Mesodermal cell (in vitro differentiated cells): ENCODE measurements at regions not wholly inside any gene's neighbourhood (a gene's known extent, or its start where the extent isn't known, plus 50 kb on each side); places are given as distances from the start of the nearest gene placed in this dataset.

Source experiments
- H3K27ac ChIP-seq: 2 replicates; pipeline ENCODE4 v1.7.0; 2013; ENCODE audit warnings: mild to moderate bottlenecking, low read depth, low read length, moderate library complexity; ENCODE audit not compliant: severe bottlenecking
- H3K36me3 ChIP-seq: 2 replicates; pipeline ENCODE4 v1.7.1; 2013; ENCODE audit warnings: mild to moderate bottlenecking, low read length, moderate library complexity; ENCODE audit not compliant: control insufficient read depth, insufficient read depth
- H3K4me1 ChIP-seq: one replicate; pipeline ENCODE4 v1.7.1; 2013; ENCODE audit warnings: mild to moderate bottlenecking, low read length; ENCODE audit not compliant: insufficient read depth, control insufficient read depth, poor library complexity, severe bottlenecking
- H3K4me3 ChIP-seq: 2 replicates; pipeline ENCODE4 v1.7.0; 2013; ENCODE audit warnings: low read length, control low read depth, mild to moderate bottlenecking; ENCODE audit not compliant: insufficient read depth, poor library complexity, severe bottlenecking; ENCODE audit errors: extremely low read depth
- H3K9me3 ChIP-seq: 2 replicates; pipeline ENCODE4 v1.7.1; 2013; ENCODE audit warnings: mild to moderate bottlenecking, low read length, moderate library complexity; ENCODE audit not compliant: control insufficient read depth
- WGBS, 2 experiments: methylation state at CpG; one replicate each; pipeline ENCODE4 v1.1.5; 2013; ENCODE audit warnings: missing lambda C conversion rate in 2 of 2; ENCODE audit not compliant: insufficient coverage in 2 of 2; 5-methylcytosine and 5-hydroxymethylcytosine counted together

DNA sequence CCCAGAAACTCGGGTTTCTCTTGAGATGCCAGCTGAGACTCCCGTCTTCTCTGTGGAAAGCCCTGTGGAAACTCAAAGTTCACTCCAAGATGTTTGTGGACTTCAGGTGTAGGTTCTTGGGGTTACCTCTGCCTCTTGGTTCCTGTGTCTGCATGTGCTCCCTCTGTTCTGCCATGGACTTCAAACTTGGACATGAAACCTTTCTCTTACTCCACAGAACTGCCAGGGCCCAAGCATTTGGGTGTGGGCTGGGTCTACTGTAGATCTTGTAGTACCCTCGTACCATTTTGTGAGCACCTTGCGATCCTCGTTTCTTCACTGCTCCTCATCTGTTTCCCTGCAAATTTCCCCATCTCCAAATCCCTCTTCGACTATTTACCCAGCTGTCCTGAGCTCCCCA, 175.5 kb downstream of the HAUS1 start:
- WGBS, 2 experiments: 93 to 97% methylated on average over 6 of the region's 6 CpGs
- Histone ChIP-seq H3K9me3 (no peaks in the 10 kb centered on the region), H3K27ac (no peak overlapping the region), H3K36me3 (no peaks in the 10 kb centered on the region), H3K4me1 (peaks cover 11% of the 10 kb centered on the region), H3K4me3 (no peak overlapping the region)

- Histone ChIP-seq H3K4me3 (no peak overlapping the region), H3K36me3 (no peaks in the 10 kb centered on the region), H3K4me1 (peaks cover 11% of the 10 kb centered on the region), H3K27ac (no peak overlapping the region), H3K9me3 (no peaks in the 10 kb centered on the region)
- WGBS, 2 experiments: 62 to 96% methylated on average over 7 to 14 of the region's 15 CpGs
Observed at GRCh38 chr18:46281185-46282176, 177.3 kb downstream of the HAUS1 start.

- WGBS, 2 experiments: 89 to 94% methylated on average over 4 to 7 of the region's 7 CpGs
- Histone ChIP-seq H3K9me3 (no peaks in the 10 kb centered on the region), H3K36me3 (no peaks in the 10 kb centered on the region), H3K4me1 (peaks cover 11% of the 10 kb centered on the region), H3K27ac (no peak overlapping the region), H3K4me3 (no peak overlapping the region)
Observed at GRCh38 chr18:46282177-46282570, 178.0 kb downstream of the HAUS1 start.

DNA sequence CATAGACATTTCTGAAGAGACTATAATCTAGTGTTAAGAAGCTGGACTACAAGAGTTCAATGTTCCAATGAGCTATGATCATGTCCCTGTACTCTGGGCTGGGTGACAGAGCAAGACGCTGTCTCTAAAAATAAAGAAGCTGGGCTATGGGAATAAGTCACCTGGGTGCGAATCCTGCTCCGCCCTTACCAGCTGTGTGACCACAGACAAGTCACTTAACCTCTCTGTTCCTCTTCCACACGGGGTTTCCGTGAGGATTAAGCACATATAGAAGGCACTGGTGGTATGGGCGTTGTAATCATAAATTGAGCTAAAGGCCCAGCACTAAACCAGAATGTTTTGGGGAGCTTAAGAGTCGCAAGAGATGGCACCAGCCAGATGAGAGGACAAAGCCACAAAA, 178.5 kb downstream of the HAUS1 start:
- Histone ChIP-seq H3K27ac (no peak overlapping the region), H3K4me3 (no peak overlapping the region), H3K36me3 (no peaks in the 10 kb centered on the region), H3K4me1 (peaks cover 11% of the 10 kb centered on the region), H3K9me3 (no peaks in the 10 kb centered on the region)
- 95 to 97% methylated on average over 3 to 4 of the region's 7 CpGs for WGBS, 2 experiments

GRCh38 chr18:46283268-46283667, 179.1 kb downstream of the HAUS1 start:
- H3K27ac ChIP-seq: no peak overlapping the region
- H3K4me3 ChIP-seq: no peak overlapping the region
- 62 to 65% methylated on average over 6 of the region's 7 CpGs for WGBS, 2 experiments
- H3K4me1 ChIP-seq: peaks cover 11% of the 10 kb centered on the region
- no peaks in the 10 kb centered on the region for H3K9me3 ChIP-seq
- H3K36me3 ChIP-seq: no peaks in the 10 kb centered on the region

DNA sequence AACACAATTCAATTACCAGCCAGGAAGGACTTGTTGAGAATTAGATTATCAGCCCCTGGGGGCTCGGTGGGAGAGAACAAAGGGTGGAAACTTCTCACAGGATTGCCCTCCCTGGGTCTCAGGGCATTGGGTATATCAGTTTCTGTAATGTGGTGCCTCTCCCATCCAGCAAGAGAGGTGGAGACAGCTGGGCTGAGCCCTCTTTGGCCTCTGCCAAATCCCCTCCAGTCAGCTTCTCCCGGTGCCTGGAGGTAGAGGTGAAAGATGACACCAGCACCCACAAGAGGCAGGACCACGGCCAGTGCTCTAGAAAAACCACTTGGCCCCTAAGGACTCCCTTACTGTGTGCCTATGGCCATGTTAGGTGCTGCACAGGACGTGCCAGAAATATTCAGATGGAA, 179.7 kb downstream of the HAUS1 start:
- no peaks in the 10 kb centered on the region for H3K9me3 ChIP-seq
- no peaks in the 10 kb centered on the region for H3K36me3 ChIP-seq
- WGBS, 2 experiments: 26 to 40% methylated on average over 3 of the region's 4 CpGs
- peaks cover 9% of the 10 kb centered on the region for H3K4me1 ChIP-seq
- H3K4me3 ChIP-seq: no peak overlapping the region
- peak overlapping the region; percentile 43 for H3K27ac ChIP-seq

- no peak overlapping the region for H3K27ac ChIP-seq
- H3K4me3 ChIP-seq: no peak overlapping the region
- H3K36me3 ChIP-seq: no peaks in the 10 kb centered on the region
- 92 to 96% methylated on average over 3 of the region's 3 CpGs for WGBS, 2 experiments
- no peaks in the 10 kb centered on the region for H3K9me3 ChIP-seq
- H3K4me1 ChIP-seq: no peaks in the 10 kb centered on the region
Observed at GRCh38 chr18:46289463-46289862, 185.3 kb downstream of the HAUS1 start.

DNA sequence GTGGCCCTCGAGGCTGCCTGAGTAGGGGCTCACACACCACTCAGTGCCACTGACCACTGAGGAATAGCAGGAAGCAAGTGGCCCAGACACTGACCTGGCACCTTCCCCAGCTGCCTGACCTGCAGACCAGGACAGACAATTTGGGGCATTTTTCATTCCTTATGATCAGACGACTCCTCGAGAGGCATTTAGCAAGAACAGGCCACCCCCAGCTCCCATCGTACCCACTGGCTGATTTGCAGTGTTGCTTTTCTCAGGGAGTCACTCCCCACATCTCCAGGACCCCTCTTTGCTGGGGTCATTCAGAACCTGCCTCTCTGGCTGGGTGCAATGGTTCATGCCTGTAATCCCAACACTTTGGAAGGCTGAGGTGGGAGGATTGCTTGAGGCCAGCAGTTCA, 185.7 kb downstream of the HAUS1 start:
- 78 to 97% methylated on average over 3 to 4 of the region's 4 CpGs for WGBS, 2 experiments
- Histone ChIP-seq H3K36me3 (no peaks in the 10 kb centered on the region), H3K4me1 (no peaks in the 10 kb centered on the region), H3K9me3 (no peaks in the 10 kb centered on the region), H3K27ac (no peak overlapping the region), H3K4me3 (no peak overlapping the region)

- H3K27ac ChIP-seq: no peak overlapping the region
- H3K4me3 ChIP-seq: no peak overlapping the region
- WGBS, 2 experiments: 86 to 96% methylated on average over 3 to 7 of the region's 9 CpGs
- no peaks in the 10 kb centered on the region for H3K36me3 ChIP-seq
- no peaks in the 10 kb centered on the region for H3K9me3 ChIP-seq
- H3K4me1 ChIP-seq: no peaks in the 10 kb centered on the region
Observed at GRCh38 chr18:46290440-46291020, 186.3 kb downstream of the HAUS1 start.

DNA sequence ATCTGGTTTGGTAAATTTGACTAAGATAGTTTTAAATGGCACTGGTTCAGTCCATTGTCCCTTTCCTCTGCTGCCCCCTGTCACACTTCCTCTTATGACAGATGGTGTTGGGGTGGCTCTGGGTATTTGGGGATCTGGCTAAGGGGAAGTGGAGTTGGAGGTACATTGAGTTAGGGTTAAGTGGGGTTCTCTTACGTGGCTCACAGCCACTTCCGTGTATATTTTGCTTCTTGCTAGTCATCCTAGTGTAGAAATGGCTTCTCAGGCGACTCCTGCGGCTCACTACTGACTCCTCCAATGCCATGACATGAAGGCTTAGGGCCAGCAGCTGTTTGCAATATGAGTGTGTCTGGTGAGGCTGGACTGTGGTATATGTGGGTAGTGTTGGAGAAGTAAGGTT, 187.0 kb downstream of the HAUS1 start:
- no peaks in the 10 kb centered on the region for H3K4me1 ChIP-seq
- H3K4me3 ChIP-seq: no peak overlapping the region
- no peaks in the 10 kb centered on the region for H3K9me3 ChIP-seq
- H3K27ac ChIP-seq: no peak overlapping the region
- no peaks in the 10 kb centered on the region for H3K36me3 ChIP-seq
- WGBS, 2 experiments: 93 to 100% methylated on average over 2 to 4 of the region's 4 CpGs

- H3K4me1 ChIP-seq: no peaks in the 10 kb centered on the region
- H3K36me3 ChIP-seq: no peaks in the 10 kb centered on the region
- no peaks in the 10 kb centered on the region for H3K9me3 ChIP-seq
- no peak overlapping the region for H3K4me3 ChIP-seq
- H3K27ac ChIP-seq: no peak overlapping the region
- WGBS, 2 experiments: 61 to 79% methylated on average over 2 to 3 of the region's 5 CpGs
Observed at GRCh38 chr18:46293742-46294181, 189.6 kb downstream of the HAUS1 start.
